Ovary (tissue), 3 donors: ENCODE measurements at regions not wholly inside any gene's neighbourhood (a gene's known extent, or its start where the extent isn't known, plus 50 kb on each side); places are given as distances from the start of the nearest gene placed in this dataset.

ENCODE experiments used
- CTCF ChIP-seq, 3 donors: fragments of 450-650 bp in 2 of 3; fragments of 200-600 bp in 1 of 3; IDR thresholded peaks; one replicate each; pipeline versions ENCODE4 v1.5.1 to v1.8.0; 2016 to 2022; ENCODE audit warnings: antibody characterized with exemption in 3 of 3, mild to moderate bottlenecking in 1 of 3
- EP300 ChIP-seq: sonication (generic); formaldehyde crosslinking; IDR thresholded peaks from one replicate; pipeline ENCODE4 v1.6.1; 2017; ENCODE audit warnings: antibody characterized with exemption
- POLR2A ChIP-seq: fragments of 450-650 bp; IDR thresholded peaks from one replicate; pipeline ENCODE4 v1.6.1; 2017; ENCODE audit warnings: antibody characterized with exemption, mild to moderate bottlenecking, moderate library complexity
- donor health status: DM: no; HTN: no; CAD: no.

GRCh38 chr6:99120641-99121040 is 172.9 kb upstream of the FBXL4 start:
- TF ChIP-seq CTCF (IDR thresholded peaks at IDR 0.05) (no peak), EP300 (no peak), POLR2A (no peak)
